ENCODE measurements at regions not wholly inside any gene's neighbourhood (a gene's known extent, or its start where the extent isn't known, plus 50 kb on each side); places are given as distances from the start of the nearest gene placed in this dataset.
"Not testable (repeated sequence)": the region's sequence is repeated elsewhere in the genome, so short reads cannot be mapped to it uniquely, and the experiment has no call there.

DNA sequence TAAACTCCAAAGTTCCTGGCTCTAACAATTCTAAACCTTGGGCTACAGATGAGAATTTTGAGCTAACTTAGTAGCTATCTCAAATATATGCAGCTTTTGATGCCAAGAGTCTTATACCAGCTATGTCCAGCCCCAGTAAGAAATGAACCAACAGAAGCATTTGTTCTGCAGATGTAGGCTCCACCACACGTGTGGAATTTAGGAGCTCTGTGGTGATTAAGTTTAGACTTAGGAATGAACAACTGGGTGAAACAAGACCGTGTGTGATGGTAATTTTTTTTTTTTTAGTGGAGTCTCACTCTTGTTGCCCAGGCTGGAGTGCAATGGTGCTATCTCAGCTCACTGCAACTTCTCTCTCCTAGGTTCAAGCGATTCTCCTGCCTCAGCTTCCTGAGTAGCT lies 179.7 kb downstream of the ANKRD30B start:
- no peaks in the 10 kb centered on the region for H3K36me3 Mint-ChIP-seq
- no peaks in the 10 kb centered on the region for H3K9me3 Mint-ChIP-seq
- H3K27ac Mint-ChIP-seq, result no peak overlapping the region
- no peak overlapping the region for H3K4me3 Mint-ChIP-seq
- H3K27me3 Mint-ChIP-seq, result no peaks in the 10 kb centered on the region
- H3K4me1 Mint-ChIP-seq, result no peaks in the 10 kb centered on the region

DNA sequence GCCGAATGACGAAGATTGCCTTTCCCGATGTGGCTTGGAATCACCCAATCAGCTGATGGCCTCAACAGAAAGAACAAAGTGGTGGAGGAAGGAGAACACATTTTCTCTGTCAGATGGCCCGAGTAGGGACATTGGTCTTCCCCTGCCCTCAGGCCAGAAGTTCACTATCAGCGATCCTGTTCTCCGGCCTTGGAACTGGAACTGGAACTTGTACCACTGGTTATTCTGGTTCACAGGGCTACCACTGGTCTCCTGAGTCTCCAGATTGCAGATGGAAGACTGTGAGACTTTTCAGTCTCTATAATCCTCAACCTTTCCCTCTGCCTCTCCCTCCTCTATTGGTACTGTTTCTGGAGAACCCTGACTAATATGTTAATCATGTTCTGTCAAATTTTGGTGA lies 180.4 kb downstream of the ANKRD30B start:
- Mint-ChIP-seq H3K4me1 (no peaks in the 10 kb centered on the region), H3K27me3 (no peaks in the 10 kb centered on the region), H3K9me3 (no peaks in the 10 kb centered on the region), H3K27ac (no peak overlapping the region), H3K4me3 (no peak overlapping the region), H3K36me3 (no peaks in the 10 kb centered on the region)

DNA sequence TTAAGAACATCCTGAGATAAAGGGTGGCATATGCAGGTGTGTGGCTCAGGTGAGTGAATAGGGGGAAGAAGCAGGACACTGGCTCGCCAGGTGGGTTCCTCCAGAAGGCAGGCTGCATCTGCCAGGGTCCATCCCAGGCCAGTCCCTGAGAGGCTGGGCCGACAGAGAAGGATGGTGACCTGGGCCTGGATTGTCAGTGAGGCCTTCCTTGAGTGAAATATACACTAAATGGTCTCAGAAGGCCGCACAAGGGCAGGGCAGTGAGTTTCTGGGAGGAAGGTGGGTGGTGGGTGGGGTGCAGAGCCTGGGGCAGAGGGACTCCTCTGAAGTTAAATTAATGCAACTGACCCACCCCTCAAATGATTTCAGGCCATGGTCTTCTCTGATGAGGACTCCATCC lies 182.1 kb downstream of the ANKRD30B start:
- H3K27me3 Mint-ChIP-seq, result no peaks in the 10 kb centered on the region
- no peaks in the 10 kb centered on the region for H3K36me3 Mint-ChIP-seq
- H3K4me1 Mint-ChIP-seq, result no peaks in the 10 kb centered on the region
- H3K9me3 Mint-ChIP-seq, result no peaks in the 10 kb centered on the region
- H3K4me3 Mint-ChIP-seq, result no peak overlapping the region
- H3K27ac Mint-ChIP-seq, result no peak overlapping the region

DNA sequence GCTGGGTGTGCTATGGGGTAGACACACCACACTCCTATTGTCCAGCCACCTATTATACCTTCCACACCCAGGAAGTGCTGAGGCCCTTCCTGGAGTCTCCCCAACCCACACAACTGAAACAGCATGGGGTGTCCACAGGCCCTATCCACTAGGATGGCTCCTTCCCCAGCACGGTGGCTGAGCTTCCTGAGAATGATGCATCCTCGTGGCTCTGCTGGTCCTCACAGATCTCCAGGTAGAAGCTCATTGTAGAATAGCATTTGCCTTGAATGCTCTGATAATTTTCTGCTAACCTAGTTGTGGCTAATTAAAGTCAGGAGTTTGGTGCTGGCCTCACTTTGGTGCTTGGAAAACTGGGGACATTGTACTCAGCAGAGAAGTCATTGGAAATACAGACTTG lies 182.6 kb downstream of the ANKRD30B start:
- H3K27ac Mint-ChIP-seq, result no peak overlapping the region
- no peaks in the 10 kb centered on the region for H3K9me3 Mint-ChIP-seq
- H3K4me3 Mint-ChIP-seq, result no peak overlapping the region
- no peaks in the 10 kb centered on the region for H3K36me3 Mint-ChIP-seq
- no peaks in the 10 kb centered on the region for H3K27me3 Mint-ChIP-seq
- H3K4me1 Mint-ChIP-seq, result no peaks in the 10 kb centered on the region

DNA sequence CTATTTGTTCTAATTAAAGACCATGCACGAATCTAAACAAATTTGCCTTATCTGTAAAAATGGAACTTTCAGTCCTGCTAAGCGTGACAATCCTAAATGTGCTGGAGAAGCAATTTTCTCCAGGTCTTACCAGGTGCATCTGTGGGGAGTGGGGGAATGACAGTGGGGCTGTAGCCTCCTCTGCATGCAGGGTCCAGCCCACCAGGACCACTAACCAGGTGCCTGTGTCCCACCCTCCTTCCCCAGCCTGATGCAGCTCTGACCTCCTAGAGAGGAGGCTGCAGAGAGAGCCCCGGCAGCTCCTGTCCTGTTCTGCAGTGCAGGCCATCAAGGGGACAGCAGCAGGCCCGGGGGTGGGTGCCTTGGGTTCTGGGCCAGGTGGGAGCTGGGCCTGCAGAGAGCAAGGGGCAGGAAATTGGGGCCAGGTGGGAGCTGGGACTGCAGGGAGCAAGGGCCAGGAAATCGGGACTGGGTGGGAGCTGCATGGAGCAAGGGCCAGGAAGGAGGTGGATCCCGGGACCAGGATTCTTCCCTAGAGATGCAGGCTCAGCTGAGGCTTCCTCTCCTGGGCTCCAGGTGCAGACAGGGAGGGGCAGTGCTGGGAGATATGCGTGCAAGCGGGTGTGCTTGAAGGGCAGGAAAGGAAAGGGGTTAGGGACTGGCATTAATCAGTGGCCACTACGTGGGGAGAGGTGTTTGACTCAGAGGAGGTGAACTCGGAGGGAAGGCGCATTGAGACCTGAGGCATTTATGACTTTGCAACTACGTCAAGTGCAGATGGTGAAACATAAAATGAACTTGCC lies 185.3 kb downstream of the ANKRD30B start:
- no peaks in the 10 kb centered on the region for H3K27me3 Mint-ChIP-seq
- no peak overlapping the region for H3K27ac Mint-ChIP-seq
- H3K36me3 Mint-ChIP-seq, result no peaks in the 10 kb centered on the region
- H3K4me3 Mint-ChIP-seq, result no peak overlapping the region
- H3K4me1 Mint-ChIP-seq, result no peaks in the 10 kb centered on the region
- no peaks in the 10 kb centered on the region for H3K9me3 Mint-ChIP-seq

DNA sequence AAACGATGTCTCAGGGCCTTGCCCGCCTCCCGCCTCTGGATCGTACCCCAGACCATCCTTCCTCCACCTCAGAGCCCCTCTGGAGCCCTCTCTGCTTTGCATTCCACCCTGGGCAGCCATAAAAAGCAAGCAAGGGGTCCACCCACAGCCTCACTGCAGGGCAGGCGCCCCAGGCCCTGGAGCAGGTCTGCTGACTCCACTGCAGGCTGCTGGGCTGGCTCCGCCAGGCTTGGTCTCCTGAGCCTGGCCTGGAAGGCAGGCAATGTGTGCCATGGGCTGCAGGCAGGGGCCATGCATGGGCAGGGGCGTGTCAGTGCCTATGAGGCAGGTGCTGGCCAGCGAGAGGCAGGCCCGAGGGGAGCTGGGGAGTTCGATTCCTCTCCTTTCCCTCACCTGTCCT lies 186.0 kb downstream of the ANKRD30B start:
- no peaks in the 10 kb centered on the region for H3K9me3 Mint-ChIP-seq
- no peak overlapping the region for H3K27ac Mint-ChIP-seq
- H3K27me3 Mint-ChIP-seq, result no peaks in the 10 kb centered on the region
- H3K36me3 Mint-ChIP-seq, result no peaks in the 10 kb centered on the region
- H3K4me3 Mint-ChIP-seq, result no peak overlapping the region
- no peaks in the 10 kb centered on the region for H3K4me1 Mint-ChIP-seq

DNA sequence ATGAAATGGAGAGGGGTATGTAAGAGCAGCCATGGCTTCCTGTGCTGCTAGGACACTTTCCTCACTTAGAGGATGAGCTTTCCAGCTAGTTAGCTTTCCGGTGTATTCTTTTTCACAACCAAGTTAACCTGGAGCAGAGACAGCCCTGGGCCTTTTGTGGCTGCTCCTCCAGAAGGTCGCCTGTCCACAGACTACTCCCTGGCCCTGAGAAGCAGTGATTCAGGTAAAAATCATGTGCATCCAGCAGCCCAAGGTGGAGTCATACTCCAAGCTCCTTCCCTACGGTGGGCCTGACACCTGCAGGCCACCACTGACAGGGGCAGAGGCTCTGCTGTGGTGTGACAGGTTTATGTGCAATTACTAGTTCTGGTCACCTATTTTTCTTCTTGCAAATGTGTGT lies 187.2 kb downstream of the ANKRD30B start:
- Mint-ChIP-seq H3K27ac (no peak overlapping the region), H3K4me1 (no peaks in the 10 kb centered on the region), H3K9me3 (no peaks in the 10 kb centered on the region), H3K27me3 (no peaks in the 10 kb centered on the region), H3K4me3 (no peak overlapping the region), H3K36me3 (no peaks in the 10 kb centered on the region)

DNA sequence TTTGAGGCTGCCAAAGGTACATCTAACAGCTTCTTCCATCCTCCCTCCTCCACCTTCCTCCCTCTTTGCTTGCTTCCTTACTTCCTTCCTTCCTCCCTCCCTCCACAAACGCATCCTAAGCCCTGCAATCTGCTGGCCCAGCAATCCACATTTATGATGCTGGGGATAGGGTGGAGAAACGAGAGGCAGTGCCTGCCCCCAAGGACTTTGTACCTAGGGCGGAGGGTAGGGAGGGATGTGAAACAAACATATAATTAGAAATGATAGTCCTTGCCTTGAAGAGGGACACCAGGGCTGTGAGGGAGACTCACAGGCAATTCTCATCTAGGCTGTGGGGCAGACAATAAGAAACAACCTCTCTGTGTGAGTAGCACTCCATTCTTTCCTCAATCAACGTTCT lies 188.3 kb downstream of the ANKRD30B start:
- H3K27ac Mint-ChIP-seq, result no peak overlapping the region
- no peaks in the 10 kb centered on the region for H3K36me3 Mint-ChIP-seq
- no peaks in the 10 kb centered on the region for H3K9me3 Mint-ChIP-seq
- no peaks in the 10 kb centered on the region for H3K27me3 Mint-ChIP-seq
- H3K4me1 Mint-ChIP-seq, result no peaks in the 10 kb centered on the region
- H3K4me3 Mint-ChIP-seq, result no peak overlapping the region

DNA sequence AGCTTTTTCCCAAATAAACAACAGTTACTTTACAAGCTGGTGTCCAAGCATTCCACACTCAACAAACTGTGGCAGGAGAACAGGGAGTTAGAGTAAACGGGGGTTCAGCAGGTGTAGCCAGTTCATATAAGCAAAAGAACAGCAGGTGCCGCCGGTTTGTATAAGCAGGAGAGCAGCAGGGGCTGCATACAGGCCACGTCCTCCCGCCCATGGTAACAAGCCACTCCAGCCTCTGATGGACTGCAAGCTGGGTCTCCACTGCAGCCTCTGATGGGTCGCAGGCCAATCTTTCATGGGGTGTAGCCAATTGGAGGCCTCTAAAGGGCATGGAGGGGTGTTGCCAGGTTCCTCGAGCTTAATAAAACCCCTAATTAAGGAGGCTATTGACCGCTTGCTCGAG lies 189.3 kb downstream of the ANKRD30B start:
- Mint-ChIP-seq H3K4me1 (no peaks in the 10 kb centered on the region), H3K27ac (no peak overlapping the region), H3K36me3 (no peaks in the 10 kb centered on the region), H3K27me3 (no peaks in the 10 kb centered on the region), H3K4me3 (no peak overlapping the region), H3K9me3 (no peaks in the 10 kb centered on the region)

DNA sequence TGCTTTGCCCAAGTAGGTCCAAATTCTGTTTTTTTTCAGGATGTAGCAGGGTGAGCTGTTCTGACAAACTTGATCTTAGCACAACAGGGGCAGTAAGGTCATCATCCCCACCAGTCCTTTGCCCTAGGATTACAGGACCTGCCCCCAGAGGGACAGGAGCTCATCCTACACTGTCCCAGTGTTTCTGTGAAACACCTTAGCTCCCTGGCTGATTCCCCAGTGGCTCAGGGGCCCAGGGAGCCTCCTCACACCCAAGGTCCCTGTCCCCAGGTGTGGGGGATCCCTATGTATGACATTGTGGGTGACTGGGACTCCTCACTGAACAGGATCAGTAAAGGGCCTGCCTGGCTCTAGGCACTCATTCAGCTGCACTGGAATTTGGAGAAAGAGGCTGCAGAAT lies 191.2 kb downstream of the ANKRD30B start:
- H3K4me1 Mint-ChIP-seq, result no peaks in the 10 kb centered on the region
- no peaks in the 10 kb centered on the region for H3K9me3 Mint-ChIP-seq
- no peaks in the 10 kb centered on the region for H3K36me3 Mint-ChIP-seq
- no peaks in the 10 kb centered on the region for H3K27me3 Mint-ChIP-seq
- H3K27ac Mint-ChIP-seq, result no peak overlapping the region
- H3K4me3 Mint-ChIP-seq, result no peak overlapping the region

DNA sequence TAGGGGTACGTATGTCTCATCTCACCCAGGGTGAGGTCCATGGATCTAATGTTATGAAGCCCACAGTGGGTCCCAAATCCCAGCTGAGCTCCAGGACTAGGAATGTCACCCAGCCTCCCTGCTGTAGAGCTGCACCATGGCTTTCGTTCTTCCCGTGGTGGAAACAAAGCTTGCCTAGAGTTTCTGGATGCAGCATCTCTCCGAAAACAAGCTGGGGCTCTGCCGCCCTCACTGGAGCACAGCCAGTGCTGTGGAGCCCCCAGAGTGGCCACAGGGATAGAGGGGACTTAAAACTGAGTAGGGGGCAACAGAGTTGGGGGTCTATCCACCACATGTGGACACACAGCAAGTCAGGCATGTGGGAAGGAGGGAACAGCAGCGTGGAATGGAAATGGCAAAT lies 192.1 kb downstream of the ANKRD30B start:
- H3K4me1 Mint-ChIP-seq, H3K27ac Mint-ChIP-seq, H3K27me3 Mint-ChIP-seq: not testable (repeated sequence)

DNA sequence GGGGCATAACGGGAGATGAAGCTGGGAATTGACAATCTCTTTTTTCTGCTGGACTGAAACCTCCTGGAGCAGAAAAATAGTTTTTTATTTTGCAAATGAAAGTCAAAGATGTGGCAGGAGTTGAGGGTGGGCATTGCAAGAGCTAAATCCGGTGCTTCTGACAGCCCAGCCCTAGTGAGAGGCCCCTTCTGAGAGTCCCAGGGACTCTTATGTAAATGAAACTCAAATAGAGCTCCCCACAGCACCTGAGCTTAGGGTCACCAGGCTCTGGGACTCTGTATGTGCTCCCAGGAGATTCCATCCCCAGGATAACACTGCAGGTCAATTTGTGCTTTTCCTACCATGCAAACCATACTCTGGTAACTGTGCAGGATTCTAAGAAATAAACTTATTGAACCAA lies 192.8 kb downstream of the ANKRD30B start:
- no peaks in the 10 kb centered on the region for H3K4me1 Mint-ChIP-seq
- no peaks in the 10 kb centered on the region for H3K27me3 Mint-ChIP-seq
- H3K27ac Mint-ChIP-seq, result no peak overlapping the region
- H3K36me3 Mint-ChIP-seq, result no peaks in the 10 kb centered on the region
- no peaks in the 10 kb centered on the region for H3K9me3 Mint-ChIP-seq
- no peak overlapping the region for H3K4me3 Mint-ChIP-seq

More for the DNA sequence above, 192.1 kb downstream of the ANKRD30B start:
- H3K36me3 Mint-ChIP-seq, H3K9me3 Mint-ChIP-seq, H3K4me3 Mint-ChIP-seq: not testable (repeated sequence)

DNA sequence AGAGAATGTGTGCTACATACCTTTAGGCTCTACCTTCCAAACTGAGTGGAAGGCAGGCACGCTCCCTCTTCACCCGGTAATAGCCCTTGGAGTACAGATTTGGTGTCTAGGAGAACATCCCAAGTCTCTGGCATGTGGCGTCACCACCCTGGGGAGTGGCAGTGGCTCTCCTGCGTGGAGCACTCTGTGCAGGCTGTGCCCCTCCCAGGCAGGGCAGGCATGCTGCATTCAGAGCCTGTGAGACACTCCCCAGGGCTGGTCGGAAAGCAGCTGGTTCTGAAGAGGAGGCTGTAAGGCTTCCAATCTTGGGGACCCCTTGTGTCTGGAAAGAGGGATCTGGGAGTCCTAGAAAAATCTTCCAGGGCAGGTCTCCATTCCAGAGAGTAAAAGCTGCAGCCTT lies 193.3 kb downstream of the ANKRD30B start:
- H3K9me3 Mint-ChIP-seq, result no peaks in the 10 kb centered on the region
- H3K27ac Mint-ChIP-seq, result no peak overlapping the region
- H3K4me1 Mint-ChIP-seq, result no peaks in the 10 kb centered on the region
- H3K27me3 Mint-ChIP-seq, result no peaks in the 10 kb centered on the region
- H3K4me3 Mint-ChIP-seq, result no peak overlapping the region
- no peaks in the 10 kb centered on the region for H3K36me3 Mint-ChIP-seq

DNA sequence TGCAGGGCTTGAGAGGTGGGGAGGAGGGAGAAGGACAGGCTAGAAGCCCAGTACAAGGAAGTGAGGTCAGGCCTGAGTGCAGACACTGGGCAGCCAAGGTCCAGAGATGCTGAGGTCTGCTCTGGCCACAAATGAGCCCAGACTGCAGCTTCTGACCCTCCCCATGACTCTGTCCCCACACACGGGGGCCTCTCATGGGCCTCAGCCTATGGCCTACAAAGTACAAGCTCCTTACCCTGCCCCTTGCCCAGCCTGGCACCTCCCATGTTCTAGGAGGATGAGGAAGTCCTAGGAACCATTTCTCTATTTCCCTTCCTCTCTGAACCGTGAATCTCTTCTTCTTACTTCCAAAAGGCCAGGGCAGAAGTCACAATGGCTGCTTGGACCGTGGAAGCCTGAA lies 193.8 kb downstream of the ANKRD30B start:
- Mint-ChIP-seq H3K4me1 (no peaks in the 10 kb centered on the region), H3K36me3 (no peaks in the 10 kb centered on the region), H3K27ac (no peak overlapping the region), H3K27me3 (no peaks in the 10 kb centered on the region), H3K9me3 (no peaks in the 10 kb centered on the region), H3K4me3 (no peak overlapping the region)

DNA sequence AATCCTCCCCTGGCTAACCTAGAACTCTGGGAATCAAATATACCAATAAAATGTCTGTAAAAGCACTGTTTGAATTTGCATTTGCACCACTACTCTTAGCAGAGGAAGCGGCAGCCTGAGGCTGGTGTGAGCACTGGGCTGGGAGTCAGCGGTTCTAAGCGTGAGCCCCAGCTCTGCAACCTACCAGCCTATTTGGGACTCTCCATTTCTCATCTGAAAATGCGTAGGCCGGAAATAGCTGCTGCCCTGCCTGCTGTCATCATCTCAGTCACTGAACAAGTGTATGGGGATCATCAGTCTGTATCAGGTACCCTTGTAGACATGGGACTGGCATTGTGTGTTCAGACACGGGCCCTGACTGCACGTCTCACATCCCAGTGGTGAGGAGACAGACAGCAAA lies 194.3 kb downstream of the ANKRD30B start:
- Mint-ChIP-seq H3K9me3 (no peaks in the 10 kb centered on the region), H3K27ac (no peak overlapping the region), H3K4me3 (no peak overlapping the region), H3K4me1 (no peaks in the 10 kb centered on the region), H3K27me3 (no peaks in the 10 kb centered on the region), H3K36me3 (no peaks in the 10 kb centered on the region)

DNA sequence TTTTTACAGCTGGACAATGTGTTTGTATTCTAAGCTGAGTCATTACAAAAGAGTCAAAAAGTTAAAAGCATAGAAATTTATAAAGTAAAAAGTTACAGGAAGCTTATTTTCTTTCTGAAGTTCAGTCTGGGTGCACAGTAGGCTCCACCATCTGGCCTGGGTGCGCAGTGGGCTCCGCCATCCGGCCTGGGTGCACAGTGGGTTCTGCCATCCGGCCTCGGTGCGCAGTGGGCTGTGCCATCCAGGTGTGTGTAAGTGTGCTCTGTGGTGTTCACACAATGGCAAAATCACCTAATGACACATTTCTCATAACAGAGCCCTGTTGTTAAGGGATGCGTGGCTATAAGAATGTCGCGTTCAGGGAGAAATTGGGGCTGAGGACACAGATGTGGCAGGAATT lies 195.5 kb downstream of the ANKRD30B start:
- H3K27me3 Mint-ChIP-seq, result no peaks in the 10 kb centered on the region

DNA sequence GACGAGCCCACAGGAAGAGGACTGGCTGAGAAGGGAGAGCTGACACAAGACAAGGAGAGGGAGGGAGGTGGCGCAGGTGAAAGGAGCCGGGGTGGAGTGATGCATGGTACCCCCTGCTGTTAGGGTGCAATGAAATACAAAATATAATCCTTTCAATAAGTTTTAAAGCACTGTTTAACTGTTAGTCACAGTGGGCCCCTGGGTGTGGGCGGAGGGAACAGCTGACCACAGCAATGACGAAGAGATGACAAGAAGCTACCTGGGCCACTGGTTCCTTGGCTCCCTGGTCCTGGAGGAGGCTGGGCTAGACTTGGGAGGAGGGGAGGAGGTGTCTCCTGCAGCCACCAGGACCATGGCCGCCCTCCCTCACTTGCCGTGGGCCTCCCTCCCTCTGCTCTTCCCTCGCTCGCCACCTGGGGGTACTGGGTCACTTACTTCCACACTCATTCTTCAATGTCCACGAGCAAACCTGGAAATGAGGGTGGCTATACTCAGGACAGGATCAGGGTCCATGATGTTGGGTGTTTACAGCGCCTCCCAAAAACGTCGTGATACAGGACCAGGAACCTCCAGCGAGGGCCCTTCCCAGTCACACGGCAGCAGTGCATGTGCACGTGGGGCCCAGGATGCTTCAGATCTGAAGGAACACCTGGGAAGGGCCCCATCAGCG lies 196.1 kb downstream of the ANKRD30B start:
- H3K27ac Mint-ChIP-seq, result no peak overlapping the region
- no peaks in the 10 kb centered on the region for H3K9me3 Mint-ChIP-seq
- H3K27me3 Mint-ChIP-seq, result no peaks in the 10 kb centered on the region
- H3K4me3 Mint-ChIP-seq, result no peak overlapping the region
- H3K4me1 Mint-ChIP-seq, result no peaks in the 10 kb centered on the region
- H3K36me3 Mint-ChIP-seq, result no peaks in the 10 kb centered on the region

More for the DNA sequence above, 195.5 kb downstream of the ANKRD30B start:
- Mint-ChIP-seq H3K9me3 (no peaks in the 10 kb centered on the region), H3K27ac (peak overlapping the region; percentile 8), H3K4me1 (no peaks in the 10 kb centered on the region), H3K36me3 (no peaks in the 10 kb centered on the region), H3K4me3 (no peak overlapping the region)
